ENCODE measurements at regions not wholly inside any gene's neighbourhood (a gene's known extent, or its start where the extent isn't known, plus 50 kb on each side); places are given as distances from the start of the nearest gene placed in this dataset.

- H3K36me3 ChIP-seq (ENCODE audit: control insufficient read depth in 4 of 4, insufficient read depth in 4 of 4, low read length in 3 of 4), result no peaks in the 10 kb centered on the region
- H3K4me3 ChIP-seq (ENCODE audit: control insufficient read depth in 1 of 7, extremely low read depth in 1 of 7, insufficient read depth in 4 of 7, low read depth in 2 of 7, low read length in 6 of 7), result no peak overlapping the region
- H3K9me3 ChIP-seq (ENCODE audit: control extremely low read depth in 1 of 5, control insufficient read depth in 4 of 5, insufficient read depth in 2 of 5, low read depth in 1 of 5, low read length in 4 of 5), result no peaks in the 10 kb centered on the region
- CTCF ChIA-PET, result no interaction called here
- H3K4me1 ChIP-seq (ENCODE audit: control extremely low read depth in 1 of 4, control insufficient read depth in 4 of 4, insufficient read depth in 4 of 4, low read length in 3 of 4), result no peaks in the 10 kb centered on the region
- 100% methylated on average over 3 of the region's 6 CpGs for WGBS (ENCODE audit: insufficient coverage)
- no peak for DNase-seq
- no peak overlapping the region for H3K27ac ChIP-seq (ENCODE audit: insufficient read depth in 1 of 2, low read depth in 1 of 2, low read length in 2 of 2, poor library complexity in 1 of 2, severe bottlenecking in 2 of 2)
- POLR2A ChIA-PET, result no interaction called here
- H3K27me3 ChIP-seq (replicated peaks in 2 of 5; ENCODE audit: control insufficient read depth in 4 of 5, insufficient read depth in 5 of 5, low read length in 4 of 5), result no peaks in the 10 kb centered on the region
Measured at GRCh38 chr3:35528728-35529127, 110.6 kb upstream of the ARPP21 start.

GRCh38 chr3:35529337-35529736 is 110.0 kb upstream of the ARPP21 start:
- ChIA-PET CTCF (no interaction called here), POLR2A (no interaction called here)
- WGBS (ENCODE audit: insufficient coverage), result 96% methylated on average over 3 of the region's 6 CpGs

DNA sequence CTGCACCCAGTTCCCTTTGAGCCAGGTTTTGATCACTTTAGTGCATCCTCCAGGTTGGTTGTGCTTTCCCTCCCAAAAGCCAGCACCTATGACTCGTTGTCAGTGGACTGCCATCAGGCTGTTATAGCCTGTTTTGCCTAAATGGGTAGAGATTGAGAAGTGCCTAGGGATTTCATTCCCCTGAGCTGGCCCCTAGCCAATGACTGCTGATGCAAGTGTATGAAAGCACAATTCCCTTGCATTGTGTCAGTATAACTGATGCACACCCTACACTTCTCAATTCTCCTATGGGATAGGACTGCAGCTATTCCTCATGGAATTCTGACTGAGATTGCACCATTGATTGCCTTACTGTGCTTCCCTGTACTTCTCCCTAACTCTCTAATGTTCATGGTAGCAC is 102.1 kb upstream of the ARPP21 start:
- Histone ChIP-seq H3K4me3 (ENCODE audit: control insufficient read depth in 1 of 7, extremely low read depth in 1 of 7, insufficient read depth in 4 of 7, low read depth in 2 of 7, low read length in 6 of 7) (no peak overlapping the region), H3K27ac (ENCODE audit: insufficient read depth in 1 of 2, low read depth in 1 of 2, low read length in 2 of 2, poor library complexity in 1 of 2, severe bottlenecking in 2 of 2) (no peak overlapping the region), H3K4me1 (ENCODE audit: control extremely low read depth in 1 of 4, control insufficient read depth in 4 of 4, insufficient read depth in 4 of 4, low read length in 3 of 4) (no peaks in the 10 kb centered on the region), H3K9me3 (ENCODE audit: control extremely low read depth in 1 of 5, control insufficient read depth in 4 of 5, insufficient read depth in 2 of 5, low read depth in 1 of 5, low read length in 4 of 5) (no peaks in the 10 kb centered on the region), H3K36me3 (ENCODE audit: control insufficient read depth in 4 of 4, insufficient read depth in 4 of 4, low read length in 3 of 4) (no peaks in the 10 kb centered on the region), H3K27me3 (replicated peaks in 2 of 5; ENCODE audit: control insufficient read depth in 4 of 5, insufficient read depth in 5 of 5, low read length in 4 of 5) (no peaks in the 10 kb centered on the region)
- ChIA-PET POLR2A (interaction anchor here (0.6 kb wide), 1 partner anchor 192 kb away, joined by 3 read pairs; no protein-coding TSS in a partner anchor), CTCF (no interaction called here)
- DNase-seq, result no peak
- 75% methylated on average over 1 of the region's 1 CpG for WGBS (ENCODE audit: insufficient coverage)

More at GRCh38 chr3:35529337-35529736, 110.0 kb upstream of the ARPP21 start:
- Histone ChIP-seq H3K4me1 (ENCODE audit: control extremely low read depth in 1 of 4, control insufficient read depth in 4 of 4, insufficient read depth in 4 of 4, low read length in 3 of 4) (no peaks in the 10 kb centered on the region), H3K27ac (ENCODE audit: insufficient read depth in 1 of 2, low read depth in 1 of 2, low read length in 2 of 2, poor library complexity in 1 of 2, severe bottlenecking in 2 of 2) (no peak overlapping the region), H3K4me3 (ENCODE audit: control insufficient read depth in 1 of 7, extremely low read depth in 1 of 7, insufficient read depth in 4 of 7, low read depth in 2 of 7, low read length in 6 of 7) (no peak overlapping the region), H3K9me3 (ENCODE audit: control extremely low read depth in 1 of 5, control insufficient read depth in 4 of 5, insufficient read depth in 2 of 5, low read depth in 1 of 5, low read length in 4 of 5) (no peaks in the 10 kb centered on the region), H3K36me3 (ENCODE audit: control insufficient read depth in 4 of 4, insufficient read depth in 4 of 4, low read length in 3 of 4) (no peaks in the 10 kb centered on the region), H3K27me3 (replicated peaks in 2 of 5; ENCODE audit: control insufficient read depth in 4 of 5, insufficient read depth in 5 of 5, low read length in 4 of 5) (no peaks in the 10 kb centered on the region)
- no peak for DNase-seq

DNA sequence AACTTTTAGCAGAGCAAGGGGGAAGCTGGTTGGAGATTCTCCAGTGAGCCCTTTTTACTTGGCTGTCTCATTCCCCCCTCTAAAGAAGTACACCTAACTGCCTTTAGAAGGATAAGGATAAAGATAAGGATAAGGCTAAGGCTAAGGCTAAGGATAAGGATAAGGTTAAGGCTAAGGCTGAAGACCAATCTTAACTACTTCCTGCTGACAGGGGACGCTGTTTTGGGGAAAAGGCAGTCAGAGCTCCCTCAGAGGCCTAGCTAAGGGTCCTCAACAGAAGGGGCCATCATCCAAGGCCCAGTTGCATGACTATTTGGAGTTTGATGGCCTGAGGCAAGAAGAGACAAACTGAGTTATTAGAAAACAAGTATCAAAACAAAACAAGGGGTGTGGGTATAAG is 94.3 kb upstream of the ARPP21 start:
- Histone ChIP-seq H3K27ac (ENCODE audit: insufficient read depth in 1 of 2, low read depth in 1 of 2, low read length in 2 of 2, poor library complexity in 1 of 2, severe bottlenecking in 2 of 2) (no peak overlapping the region), H3K4me1 (ENCODE audit: control extremely low read depth in 1 of 4, control insufficient read depth in 4 of 4, insufficient read depth in 4 of 4, low read length in 3 of 4) (no peaks in the 10 kb centered on the region), H3K36me3 (ENCODE audit: control insufficient read depth in 4 of 4, insufficient read depth in 4 of 4, low read length in 3 of 4) (no peaks in the 10 kb centered on the region), H3K4me3 (ENCODE audit: control insufficient read depth in 1 of 7, extremely low read depth in 1 of 7, insufficient read depth in 4 of 7, low read depth in 2 of 7, low read length in 6 of 7) (no peak overlapping the region), H3K27me3 (replicated peaks in 2 of 5; ENCODE audit: control insufficient read depth in 4 of 5, insufficient read depth in 5 of 5, low read length in 4 of 5) (no peaks in the 10 kb centered on the region), H3K9me3 (ENCODE audit: control extremely low read depth in 1 of 5, control insufficient read depth in 4 of 5, insufficient read depth in 2 of 5, low read depth in 1 of 5, low read length in 4 of 5) (peaks cover 0 to 1% (median 0%) of the 10 kb centered on the region in 5 experiments)
- 71% methylated on average over 1 of the region's 1 CpG for WGBS (ENCODE audit: insufficient coverage)
- ChIA-PET POLR2A (no interaction called here), CTCF (no interaction called here)
- DNase-seq, result no peak

- Histone ChIP-seq H3K27ac (ENCODE audit: insufficient read depth in 1 of 2, low read depth in 1 of 2, low read length in 2 of 2, poor library complexity in 1 of 2, severe bottlenecking in 2 of 2) (no peak overlapping the region), H3K4me1 (ENCODE audit: control extremely low read depth in 1 of 4, control insufficient read depth in 4 of 4, insufficient read depth in 4 of 4, low read length in 3 of 4) (no peaks in the 10 kb centered on the region), H3K9me3 (ENCODE audit: control extremely low read depth in 1 of 5, control insufficient read depth in 4 of 5, insufficient read depth in 2 of 5, low read depth in 1 of 5, low read length in 4 of 5) (peaks cover 0 to 1% (median 0%) of the 10 kb centered on the region in 5 experiments), H3K4me3 (ENCODE audit: control insufficient read depth in 1 of 7, extremely low read depth in 1 of 7, insufficient read depth in 4 of 7, low read depth in 2 of 7, low read length in 6 of 7) (no peak overlapping the region), H3K36me3 (ENCODE audit: control insufficient read depth in 4 of 4, insufficient read depth in 4 of 4, low read length in 3 of 4) (no peaks in the 10 kb centered on the region), H3K27me3 (replicated peaks in 2 of 5; ENCODE audit: control insufficient read depth in 4 of 5, insufficient read depth in 5 of 5, low read length in 4 of 5) (no peaks in the 10 kb centered on the region)
- DNase-seq, result no peak
- WGBS (ENCODE audit: insufficient coverage), result no CpG with 5 or more reads among the region's 1 CpG
- ChIA-PET CTCF (interaction anchor here (0.5 kb wide), 1 partner anchor 756 kb away, joined by 3 read pairs; no protein-coding TSS in a partner anchor), POLR2A (no interaction called here)
Measured at GRCh38 chr3:35549690-35550089, 89.6 kb upstream of the ARPP21 start.

GRCh38 chr3:35562141-35562540 is 77.2 kb upstream of the ARPP21 start:
- ChIA-PET POLR2A (no interaction called here), CTCF (no interaction called here)
- H3K27ac ChIP-seq (ENCODE audit: insufficient read depth in 1 of 2, low read depth in 1 of 2, low read length in 2 of 2, poor library complexity in 1 of 2, severe bottlenecking in 2 of 2), result no peak overlapping the region
- no peaks in the 10 kb centered on the region for H3K36me3 ChIP-seq (ENCODE audit: control insufficient read depth in 4 of 4, insufficient read depth in 4 of 4, low read length in 3 of 4)
- no peaks in the 10 kb centered on the region for H3K4me1 ChIP-seq (ENCODE audit: control extremely low read depth in 1 of 4, control insufficient read depth in 4 of 4, insufficient read depth in 4 of 4, low read length in 3 of 4)
- no peak for DNase-seq
- whole genome bisulfite sequencing (ENCODE audit: insufficient coverage), result 100% methylated on average over 2 of the region's 2 CpGs
- no peak overlapping the region for H3K4me3 ChIP-seq (ENCODE audit: control insufficient read depth in 1 of 7, extremely low read depth in 1 of 7, insufficient read depth in 4 of 7, low read depth in 2 of 7, low read length in 6 of 7)
- H3K27me3 ChIP-seq (replicated peaks in 2 of 5; ENCODE audit: control insufficient read depth in 4 of 5, insufficient read depth in 5 of 5, low read length in 4 of 5), result no peaks in the 10 kb centered on the region
- no peaks in the 10 kb centered on the region for H3K9me3 ChIP-seq (ENCODE audit: control extremely low read depth in 1 of 5, control insufficient read depth in 4 of 5, insufficient read depth in 2 of 5, low read depth in 1 of 5, low read length in 4 of 5)

- Histone ChIP-seq H3K9me3 (ENCODE audit: control extremely low read depth in 1 of 5, control insufficient read depth in 4 of 5, insufficient read depth in 2 of 5, low read depth in 1 of 5, low read length in 4 of 5) (no peaks in the 10 kb centered on the region), H3K27ac (ENCODE audit: insufficient read depth in 1 of 2, low read depth in 1 of 2, low read length in 2 of 2, poor library complexity in 1 of 2, severe bottlenecking in 2 of 2) (no peak overlapping the region), H3K36me3 (ENCODE audit: control insufficient read depth in 4 of 4, insufficient read depth in 4 of 4, low read length in 3 of 4) (no peaks in the 10 kb centered on the region), H3K27me3 (replicated peaks in 2 of 5; ENCODE audit: control insufficient read depth in 4 of 5, insufficient read depth in 5 of 5, low read length in 4 of 5) (no peaks in the 10 kb centered on the region), H3K4me1 (ENCODE audit: control extremely low read depth in 1 of 4, control insufficient read depth in 4 of 4, insufficient read depth in 4 of 4, low read length in 3 of 4) (no peaks in the 10 kb centered on the region), H3K4me3 (ENCODE audit: control insufficient read depth in 1 of 7, extremely low read depth in 1 of 7, insufficient read depth in 4 of 7, low read depth in 2 of 7, low read length in 6 of 7) (no peak overlapping the region)
- no peak for DNase-seq
- ChIA-PET POLR2A (interaction anchor here (0.6 kb wide), 1 partner anchor 1324 kb away, joined by 3 read pairs; no protein-coding TSS in a partner anchor), CTCF (no interaction called here)
Measured at GRCh38 chr3:35565048-35565447, 74.3 kb upstream of the ARPP21 start.
